Calu3 (cell line): ENCODE measurements at regions not wholly inside any gene's neighbourhood (a gene's known extent, or its start where the extent isn't known, plus 50 kb on each side); places are given as distances from the start of the nearest gene placed in this dataset.

ENCODE experiments used
- BruUV-seq: library from RNA; stranded (reverse); fragments of 400-500 nt; replicated peaks from 2 replicates; lab custom pipeline; 2021; lab: Mats Ljungman, UMichigan
- CTCF ChIA-PET: fragments of 300-600 bp; sonication (Branson Sonifier 250); formaldehyde crosslinking; loops from one replicate; lab custom pipeline; 2022; ENCODE audit warnings: antibody characterized with exemption; lab: Charles Lee
- DNase-seq: peaks from one replicate; pipeline ENCODE4 v3.0.0; 2022
- H3K27ac Mint-ChIP-seq: one replicate; pipeline ENCODE4 v1.8.0; 2022; ENCODE audit warnings: mixed read lengths; ENCODE audit not compliant: unreplicated experiment
- H3K27me3 Mint-ChIP-seq: one replicate; pipeline ENCODE4 v1.8.0; 2022; ENCODE audit warnings: mixed read lengths; ENCODE audit not compliant: unreplicated experiment
- H3K36me3 Mint-ChIP-seq: one replicate; pipeline ENCODE4 v1.8.0; 2022; ENCODE audit warnings: mild to moderate bottlenecking, moderate library complexity, mixed read lengths; ENCODE audit not compliant: insufficient read depth, unreplicated experiment
- H3K4me1 Mint-ChIP-seq: one replicate; pipeline ENCODE4 v1.8.0; 2022; ENCODE audit warnings: mild to moderate bottlenecking, low read depth, mixed read lengths; ENCODE audit not compliant: unreplicated experiment
- H3K4me3 Mint-ChIP-seq: one replicate; pipeline ENCODE4 v1.8.0; 2022; ENCODE audit warnings: mild to moderate bottlenecking, low read depth, moderate library complexity, mixed read lengths; ENCODE audit not compliant: unreplicated experiment
- H3K9me3 Mint-ChIP-seq: one replicate; pipeline ENCODE4 v1.8.0; 2022; ENCODE audit warnings: low read depth, mixed read lengths; ENCODE audit not compliant: unreplicated experiment
- CTCF ChIP-seq: fragments of 200-600 bp; IDR thresholded peaks from one replicate; pipeline ENCODE4 v1.8.0; 2022; ENCODE audit warnings: antibody characterized with exemption; ENCODE audit not compliant: unreplicated experiment
- intact Hi-C: fragments of 100-400 bp; cut with micrococcal nuclease; formaldehyde crosslinking; loops from one replicate; pipeline ENCODE4 v1.10.0; 2022; ENCODE audit not compliant: unreplicated experiment

GRCh38 chr9:74117151-74117550, 380.0 kb upstream of the RORB start:
- CTCF ChIA-PET = no interaction called here
- Mint-ChIP-seq H3K27ac (no peak overlapping the region), H3K4me1 (no peaks in the 10 kb centered on the region), H3K27me3 (no peaks in the 10 kb centered on the region), H3K36me3 (no peaks in the 10 kb centered on the region), H3K9me3 (no peaks in the 10 kb centered on the region), H3K4me3 (no peak overlapping the region)
- intact Hi-C loops = no loop called here
- no TSS peak for BruUV-seq
- no peak for TF ChIP-seq CTCF
- DNase-seq = no peak

- Mint-ChIP-seq H3K9me3 (no peaks in the 10 kb centered on the region), H3K27ac (no peak overlapping the region), H3K27me3 (no peaks in the 10 kb centered on the region), H3K36me3 (no peaks in the 10 kb centered on the region), H3K4me1 (no peaks in the 10 kb centered on the region), H3K4me3 (no peak overlapping the region)
- intact Hi-C loops = no loop called here
- no TSS peak for BruUV-seq
- CTCF ChIA-PET = no interaction called here
- DNase-seq = no peak
- TF ChIP-seq CTCF = no peak
Observed at GRCh38 chr9:74117731-74118130, 379.4 kb upstream of the RORB start.

- Mint-ChIP-seq H3K9me3 (no peaks in the 10 kb centered on the region), H3K27me3 (peaks cover 3% of the 10 kb centered on the region), H3K4me3 (no peak overlapping the region), H3K4me1 (no peaks in the 10 kb centered on the region), H3K36me3 (no peaks in the 10 kb centered on the region), H3K27ac (no peak overlapping the region)
- no TSS peak for BruUV-seq
- intact Hi-C loops = no loop called here
- no peak for TF ChIP-seq CTCF
- DNase-seq = no peak
- CTCF ChIA-PET = no interaction called here
Observed at GRCh38 chr9:74120061-74120460, 377.1 kb upstream of the RORB start.

- Mint-ChIP-seq H3K27ac (no peak overlapping the region), H3K4me3 (no peak overlapping the region), H3K4me1 (no peaks in the 10 kb centered on the region), H3K27me3 (peaks cover 7% of the 10 kb centered on the region), H3K36me3 (no peaks in the 10 kb centered on the region), H3K9me3 (no peaks in the 10 kb centered on the region)
- TF ChIP-seq CTCF = no peak
- no TSS peak for BruUV-seq
- CTCF ChIA-PET = no interaction called here
- no peak for DNase-seq
- intact Hi-C loops = no loop called here
Observed at GRCh38 chr9:74120470-74120869, 376.7 kb upstream of the RORB start.
